HL-60/S4 (cell line): ENCODE measurements at regions not wholly inside any gene's neighbourhood (a gene's known extent, or its start where the extent isn't known, plus 50 kb on each side); places are given as distances from the start of the nearest gene placed in this dataset.
"Not testable (repeated sequence)": the region's sequence is repeated elsewhere in the genome, so short reads cannot be mapped to it uniquely, and the experiment has no call there.

ENCODE experiments used
- in situ Hi-C: fragments of 300-500 bp; cut with MboI; formaldehyde crosslinking; loops from 2 replicates; pipeline ENCODE4 v1.14.3; 2022; ENCODE audit warnings: low sequenced_read_pairs

- in situ Hi-C loops: not testable (repeated sequence)
These were observed 63.3 kb upstream of the CEP78 start for GRCh38 chr9:78172610-78173009.

GRCh38 chr9:78171651-78172050 lies 64.2 kb upstream of the CEP78 start:
- in situ Hi-C loops: no loop called here

- in situ Hi-C loops: no loop called here
These were observed 66.8 kb upstream of the CEP78 start for GRCh38 chr9:78169125-78169524.

GRCh38 chr9:78167356-78167755 lies 68.5 kb upstream of the CEP78 start:
- in situ Hi-C loops: no loop called here

GRCh38 chr9:78163834-78164233 lies 72.0 kb upstream of the CEP78 start:
- in situ Hi-C loops: no loop called here

- in situ Hi-C loops: no loop called here
These were observed 77.6 kb upstream of the CEP78 start for GRCh38 chr9:78158286-78158685.

- in situ Hi-C loops: no loop called here
These were observed 84.9 kb upstream of the CEP78 start for GRCh38 chr9:78150983-78151356.

GRCh38 chr9:78150312-78150982 lies 85.4 kb upstream of the CEP78 start:
- in situ Hi-C loops: no loop called here

- in situ Hi-C loops: no loop called here
These were observed 86.1 kb upstream of the CEP78 start for GRCh38 chr9:78149702-78150291.

- in situ Hi-C loops: no loop called here
These were observed 89.6 kb upstream of the CEP78 start for GRCh38 chr9:78146241-78146640.

- in situ Hi-C loops: no loop called here
These were observed 91.1 kb upstream of the CEP78 start for GRCh38 chr9:78144663-78145377.

- in situ Hi-C loops: no loop called here
These were observed 91.9 kb upstream of the CEP78 start for GRCh38 chr9:78144008-78144381.

GRCh38 chr9:78143281-78144007 lies 92.4 kb upstream of the CEP78 start:
- in situ Hi-C loops: no loop called here

GRCh38 chr9:78142264-78142663 lies 93.6 kb upstream of the CEP78 start:
- in situ Hi-C loops: not testable (repeated sequence)

- in situ Hi-C loops: no loop called here
These were observed 102.1 kb upstream of the CEP78 start for GRCh38 chr9:78133751-78134150.

GRCh38 chr9:78132701-78133058 lies 101.1 kb upstream of the GNAQ start:
- in situ Hi-C loops: no loop called here

GRCh38 chr9:78131969-78132700 lies 100.5 kb upstream of the GNAQ start:
- in situ Hi-C loops: no loop called here

- in situ Hi-C loops: no loop called here
These were observed 99.2 kb upstream of the GNAQ start for GRCh38 chr9:78130853-78131252.

- in situ Hi-C loops: no loop called here
These were observed 98.4 kb upstream of the GNAQ start for GRCh38 chr9:78130004-78130403.

GRCh38 chr9:78127279-78128225 lies 95.9 kb upstream of the GNAQ start:
- in situ Hi-C loops: loop anchor here (10.0 kb wide), 1 partner anchor 93 kb away; the partner anchor contains the start of gene GNAQ
